Fibroblast of the aortic adventitia (primary cell): ENCODE measurements at regions not wholly inside any gene's neighbourhood (a gene's known extent, or its start where the extent isn't known, plus 50 kb on each side); places are given as distances from the start of the nearest gene placed in this dataset.
A peak's percentile ranks its signal among the peaks of the same experiment; 100 is the strongest.

Source experiments
- DNase-seq: peaks from one replicate; pipeline ENCODE4 v3.0.0-alpha.2; 2010; ENCODE audit warnings: low read depth
- H3K4me3 ChIP-seq: 2 replicates; pipeline ENCODE4 v1.5.1; 2011; ENCODE audit warnings: low read depth, mild to moderate bottlenecking, control low read depth, low read length, moderate library complexity
- CTCF ChIP-seq: IDR thresholded peaks from 2 replicates; pipeline ENCODE4 v1.5.1; 2011; ENCODE audit warnings: mild to moderate bottlenecking, low read length, control low read depth, inconsistent platforms; ENCODE audit not compliant: insufficient read depth

- H3K4me3 ChIP-seq, result no peak overlapping the region
- no peak for DNase-seq
- TF ChIP-seq CTCF, result no peak
Observed at GRCh38 chr17:77512062-77512946, 371.5 kb downstream of the SEC14L1 start.

- no peak for TF ChIP-seq CTCF
- H3K4me3 ChIP-seq, result no peak overlapping the region
- no peak for DNase-seq
Observed at GRCh38 chr17:77513045-77513444, 372.3 kb downstream of the SEC14L1 start.

- DNase-seq, result no peak
- no peak overlapping the region for H3K4me3 ChIP-seq
- no peak for TF ChIP-seq CTCF
Observed at GRCh38 chr17:77515227-77515626, 374.5 kb downstream of the SEC14L1 start.

- DNase-seq, result peak; percentile 55
- H3K4me3 ChIP-seq, result no peak overlapping the region
- TF ChIP-seq CTCF, result no peak
Observed at GRCh38 chr17:77516902-77517301, 376.1 kb downstream of the SEC14L1 start.

- TF ChIP-seq CTCF, result no peak
- no peak for DNase-seq
- H3K4me3 ChIP-seq, result no peak overlapping the region
Observed at GRCh38 chr17:77521076-77521475, 380.3 kb downstream of the SEC14L1 start.

- TF ChIP-seq CTCF, result no peak
- DNase-seq, result no peak
Observed at GRCh38 chr17:77523540-77523939, 382.8 kb downstream of the SEC14L1 start.

More at GRCh38 chr17:77523540-77523939, 382.8 kb downstream of the SEC14L1 start:
- no peak overlapping the region for H3K4me3 ChIP-seq
